ENCODE measurements at regions not wholly inside any gene's neighbourhood (a gene's known extent, or its start where the extent isn't known, plus 50 kb on each side); places are given as distances from the start of the nearest gene placed in this dataset.

- TF ChIP-seq EP300 (IDR thresholded peaks at IDR 0.05; ENCODE audit: borderline replicate concordance in 1 of 2, low read depth in 2 of 2, low read length in 2 of 2) (no peak), CREB1 (IDR thresholded peaks at IDR 0.05) (no peak), EZH2 (IDR thresholded peaks at IDR 0.05; ENCODE audit: low read depth, low read length, severe bottlenecking) (no peak), CEBPB (IDR thresholded peaks at IDR 0.05; ENCODE audit: low read depth, low read length) (no peak), CTCF (IDR thresholded peaks at IDR 0.05; ENCODE audit: control extremely low read depth in 1 of 3, insufficient read depth in 1 of 3, low read depth in 1 of 3, low read length in 3 of 3) (no peak), TEAD4 (IDR thresholded peaks at IDR 0.05; ENCODE audit: low read depth, low read length) (no peak), MAX (IDR thresholded peaks at IDR 0.05) (no peak)
These were observed 1643.2 kb upstream of the PRR20A start for GRCh38 chr13:55497486-55497885.

All from H1 (cell line).